ENCODE measurements at regions not wholly inside any gene's neighbourhood (a gene's known extent, or its start where the extent isn't known, plus 50 kb on each side); places are given as distances from the start of the nearest gene placed in this dataset.

DNA sequence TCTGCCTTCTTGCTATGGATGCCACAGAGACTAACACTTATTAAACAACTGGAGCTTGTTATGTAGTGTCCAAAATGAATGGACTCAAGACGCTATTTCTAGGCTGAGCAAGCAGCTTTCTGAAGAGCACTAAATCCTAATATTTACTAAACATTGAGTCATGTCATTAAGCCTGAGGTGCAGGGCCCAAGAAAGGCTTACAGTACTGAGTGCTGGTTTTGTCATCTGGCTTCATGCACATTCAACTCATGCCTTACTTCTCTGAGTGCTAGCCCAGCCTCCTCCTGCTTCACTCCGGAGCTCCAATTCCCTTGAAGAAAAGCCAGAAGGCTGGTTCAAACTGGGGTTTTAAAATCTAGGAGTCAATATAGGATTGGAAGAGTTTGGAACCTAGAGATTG is 363.3 kb upstream of the CDH5 start:
- no peaks in the 10 kb centered on the region for H3K9me3 ChIP-seq (ENCODE audit: control insufficient read depth in 2 of 2, insufficient read depth in 1 of 2, low read length in 1 of 2)
- no peak for DNase-seq (ENCODE audit: low read depth in 6 of 9, low spot score in 9 of 9)
- H3K4me1 ChIP-seq (ENCODE audit: control insufficient read depth in 2 of 2, insufficient read depth in 2 of 2, low read length in 2 of 2) = no peaks in the 10 kb centered on the region
- H3K36me3 ChIP-seq (ENCODE audit: control insufficient read depth in 2 of 2, insufficient read depth in 2 of 2, low read length in 1 of 2) = no peaks in the 10 kb centered on the region
- H3K27ac ChIP-seq (ENCODE audit: low read depth in 1 of 2, low read length in 1 of 2) = no peak overlapping the region
- no peaks in the 10 kb centered on the region for H3K27me3 ChIP-seq (ENCODE audit: control insufficient read depth in 2 of 2, insufficient read depth in 1 of 2, low read length in 1 of 2)
- 94% methylated on average over 2 of the region's 2 CpGs for WGBS
- H3K4me3 ChIP-seq (ENCODE audit: low read length in 2 of 2) = no peak overlapping the region

DNA sequence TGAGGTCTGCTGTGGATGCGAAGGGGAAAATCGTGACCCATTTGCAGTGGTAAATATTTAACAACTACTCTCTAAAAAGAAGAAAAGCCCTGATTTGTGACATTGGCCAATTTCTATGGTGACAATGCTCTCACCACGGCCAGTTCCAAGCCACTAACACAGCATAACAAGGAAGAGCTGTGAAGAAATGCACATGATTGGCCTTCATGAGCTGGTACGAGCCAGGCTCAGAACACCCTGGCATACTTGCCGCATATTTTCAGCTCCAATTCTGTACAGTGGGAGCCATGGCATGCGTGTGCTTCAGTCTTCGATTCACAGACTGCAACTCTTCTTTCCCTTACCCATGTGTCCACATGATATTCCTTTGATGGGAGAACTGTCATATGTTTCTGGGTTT is 363.9 kb upstream of the CDH5 start:
- WGBS = 87% methylated on average over 7 of the region's 7 CpGs
- H3K4me1 ChIP-seq (ENCODE audit: control insufficient read depth in 2 of 2, insufficient read depth in 2 of 2, low read length in 2 of 2) = no peaks in the 10 kb centered on the region
- H3K36me3 ChIP-seq (ENCODE audit: control insufficient read depth in 2 of 2, insufficient read depth in 2 of 2, low read length in 1 of 2) = no peaks in the 10 kb centered on the region
- no peaks in the 10 kb centered on the region for H3K27me3 ChIP-seq (ENCODE audit: control insufficient read depth in 2 of 2, insufficient read depth in 1 of 2, low read length in 1 of 2)
- no peak for DNase-seq (ENCODE audit: low read depth in 6 of 9, low spot score in 9 of 9)
- H3K9me3 ChIP-seq (ENCODE audit: control insufficient read depth in 2 of 2, insufficient read depth in 1 of 2, low read length in 1 of 2) = no peaks in the 10 kb centered on the region
- no peak overlapping the region for H3K27ac ChIP-seq (ENCODE audit: low read depth in 1 of 2, low read length in 1 of 2)
- H3K4me3 ChIP-seq (ENCODE audit: low read length in 2 of 2) = no peak overlapping the region

DNA sequence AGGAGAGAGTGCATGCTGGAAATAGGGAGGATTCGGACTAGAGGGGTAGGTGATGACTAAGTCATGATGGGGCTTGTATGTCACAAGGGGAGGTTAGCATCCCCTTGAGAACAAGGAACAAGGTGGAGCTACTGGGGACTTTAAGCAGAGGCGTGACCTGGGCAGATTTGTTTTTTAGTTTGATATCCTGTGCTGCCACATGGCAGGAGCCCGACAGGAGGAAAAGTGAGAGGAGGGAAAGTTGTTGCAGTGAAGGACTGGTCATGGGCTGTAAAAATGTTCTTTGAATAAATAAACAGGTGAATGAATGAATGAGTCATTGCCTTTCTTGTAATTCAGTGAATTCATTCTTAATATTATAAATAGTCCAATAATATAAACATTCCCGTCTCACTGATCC is 365.1 kb upstream of the CDH5 start:
- Histone ChIP-seq H3K27ac (ENCODE audit: low read depth in 1 of 2, low read length in 1 of 2) (no peak overlapping the region), H3K9me3 (ENCODE audit: control insufficient read depth in 2 of 2, insufficient read depth in 1 of 2, low read length in 1 of 2) (no peaks in the 10 kb centered on the region), H3K36me3 (ENCODE audit: control insufficient read depth in 2 of 2, insufficient read depth in 2 of 2, low read length in 1 of 2) (no peaks in the 10 kb centered on the region), H3K4me3 (ENCODE audit: low read length in 2 of 2) (no peak overlapping the region), H3K27me3 (ENCODE audit: control insufficient read depth in 2 of 2, insufficient read depth in 1 of 2, low read length in 1 of 2) (no peaks in the 10 kb centered on the region), H3K4me1 (ENCODE audit: control insufficient read depth in 2 of 2, insufficient read depth in 2 of 2, low read length in 2 of 2) (no peaks in the 10 kb centered on the region)
- no peak for DNase-seq (ENCODE audit: low read depth in 6 of 9, low spot score in 9 of 9)
- whole genome bisulfite sequencing = 76% methylated on average over 4 of the region's 4 CpGs

DNA sequence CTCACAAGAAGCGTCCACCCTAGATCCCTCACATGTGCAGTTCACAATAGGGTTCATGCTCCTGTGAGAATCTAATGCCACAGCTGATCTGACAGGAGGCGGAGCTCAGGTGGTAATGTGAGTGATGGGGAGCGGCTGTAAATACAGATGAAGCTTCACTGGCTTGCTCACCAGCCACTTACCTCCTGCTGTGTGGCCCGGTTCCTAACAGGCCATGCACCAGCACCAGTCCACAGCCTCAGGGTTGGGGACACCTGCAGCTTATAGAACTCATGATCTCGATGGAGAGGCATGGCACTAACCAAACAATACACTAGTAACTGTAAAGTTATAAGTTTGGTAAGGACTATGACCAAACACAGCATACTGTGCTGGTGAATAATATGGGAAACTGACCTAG is 368.0 kb upstream of the CDH5 start:
- WGBS = 43% methylated on average over 5 of the region's 5 CpGs
- H3K27ac ChIP-seq (ENCODE audit: low read depth in 1 of 2, low read length in 1 of 2) = no peak overlapping the region
- no peaks in the 10 kb centered on the region for H3K9me3 ChIP-seq (ENCODE audit: control insufficient read depth in 2 of 2, insufficient read depth in 1 of 2, low read length in 1 of 2)
- no peak for DNase-seq (ENCODE audit: low read depth in 6 of 9, low spot score in 9 of 9)
- no peak overlapping the region for H3K4me3 ChIP-seq (ENCODE audit: low read length in 2 of 2)
- no peaks in the 10 kb centered on the region for H3K4me1 ChIP-seq (ENCODE audit: control insufficient read depth in 2 of 2, insufficient read depth in 2 of 2, low read length in 2 of 2)
- H3K27me3 ChIP-seq (ENCODE audit: control insufficient read depth in 2 of 2, insufficient read depth in 1 of 2, low read length in 1 of 2) = no peaks in the 10 kb centered on the region
- no peaks in the 10 kb centered on the region for H3K36me3 ChIP-seq (ENCODE audit: control insufficient read depth in 2 of 2, insufficient read depth in 2 of 2, low read length in 1 of 2)

DNA sequence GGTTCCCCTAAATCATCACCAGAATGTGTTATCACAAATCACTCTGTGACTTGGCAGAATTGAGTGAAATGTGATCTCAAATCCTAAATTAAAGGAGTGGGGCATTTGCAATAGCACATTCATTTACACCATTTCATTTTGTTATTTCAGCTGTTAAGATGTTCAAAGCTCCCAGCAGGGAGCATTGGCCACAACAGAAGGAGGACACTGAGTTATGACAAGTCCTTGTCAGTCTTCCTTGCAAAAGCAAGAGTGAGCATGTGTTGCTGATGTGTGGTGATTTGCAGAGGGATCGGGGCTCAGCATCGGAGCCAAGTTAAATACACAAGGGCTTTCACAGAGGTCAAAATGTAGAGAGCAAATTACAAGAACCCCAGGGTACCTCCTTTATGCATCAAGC is 372.2 kb upstream of the CDH5 start:
- peak in 1 of 9 donors; percentile 1 for DNase-seq (ENCODE audit: low read depth in 6 of 9, low spot score in 9 of 9)
- Histone ChIP-seq H3K27ac (ENCODE audit: low read depth in 1 of 2, low read length in 1 of 2) (no peak overlapping the region), H3K27me3 (ENCODE audit: control insufficient read depth in 2 of 2, insufficient read depth in 1 of 2, low read length in 1 of 2) (no peaks in the 10 kb centered on the region), H3K9me3 (ENCODE audit: control insufficient read depth in 2 of 2, insufficient read depth in 1 of 2, low read length in 1 of 2) (no peaks in the 10 kb centered on the region), H3K4me1 (ENCODE audit: control insufficient read depth in 2 of 2, insufficient read depth in 2 of 2, low read length in 2 of 2) (no peaks in the 10 kb centered on the region), H3K36me3 (ENCODE audit: control insufficient read depth in 2 of 2, insufficient read depth in 2 of 2, low read length in 1 of 2) (no peaks in the 10 kb centered on the region), H3K4me3 (ENCODE audit: low read length in 2 of 2) (no peak overlapping the region)
- 90% methylated on average over 2 of the region's 2 CpGs for WGBS

DNA sequence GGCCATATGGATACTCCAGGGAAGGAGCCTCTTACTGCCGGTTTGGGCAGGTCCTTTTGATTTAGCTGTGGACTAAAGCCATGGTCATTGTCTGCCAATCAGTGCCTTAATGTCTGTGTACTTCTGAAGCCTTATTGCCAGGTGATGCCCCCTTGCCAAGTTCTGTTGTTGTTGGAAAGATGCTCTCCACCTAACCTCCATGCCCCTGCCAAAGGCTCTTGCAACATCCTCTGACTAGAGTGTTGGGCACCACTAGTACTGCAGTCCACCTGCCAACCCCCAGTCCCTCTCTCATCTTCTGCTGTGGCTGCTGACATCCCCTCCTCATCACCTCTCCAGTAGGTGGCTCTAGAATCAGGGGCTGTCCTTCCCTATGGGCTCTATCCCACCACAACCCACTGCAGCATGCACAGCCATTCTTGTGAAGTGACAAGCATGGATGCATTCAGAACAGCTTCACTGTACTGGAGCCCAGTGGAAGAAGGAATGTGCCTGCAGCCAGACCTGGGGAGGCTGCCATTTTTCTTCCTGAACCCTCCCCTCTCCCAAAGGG is 375.3 kb upstream of the CDH5 start:
- H3K4me1 ChIP-seq (ENCODE audit: control insufficient read depth in 2 of 2, insufficient read depth in 2 of 2, low read length in 2 of 2) = no peaks in the 10 kb centered on the region
- H3K4me3 ChIP-seq (ENCODE audit: low read length in 2 of 2) = no peak overlapping the region
- WGBS = 79% methylated on average over 1 of the region's 1 CpG
- H3K36me3 ChIP-seq (ENCODE audit: control insufficient read depth in 2 of 2, insufficient read depth in 2 of 2, low read length in 1 of 2) = no peaks in the 10 kb centered on the region
- no peaks in the 10 kb centered on the region for H3K27me3 ChIP-seq (ENCODE audit: control insufficient read depth in 2 of 2, insufficient read depth in 1 of 2, low read length in 1 of 2)
- no peak overlapping the region for H3K27ac ChIP-seq (ENCODE audit: low read depth in 1 of 2, low read length in 1 of 2)
- no peak for DNase-seq (ENCODE audit: low read depth in 6 of 9, low spot score in 9 of 9)
- H3K9me3 ChIP-seq (ENCODE audit: control insufficient read depth in 2 of 2, insufficient read depth in 1 of 2, low read length in 1 of 2) = no peaks in the 10 kb centered on the region

DNA sequence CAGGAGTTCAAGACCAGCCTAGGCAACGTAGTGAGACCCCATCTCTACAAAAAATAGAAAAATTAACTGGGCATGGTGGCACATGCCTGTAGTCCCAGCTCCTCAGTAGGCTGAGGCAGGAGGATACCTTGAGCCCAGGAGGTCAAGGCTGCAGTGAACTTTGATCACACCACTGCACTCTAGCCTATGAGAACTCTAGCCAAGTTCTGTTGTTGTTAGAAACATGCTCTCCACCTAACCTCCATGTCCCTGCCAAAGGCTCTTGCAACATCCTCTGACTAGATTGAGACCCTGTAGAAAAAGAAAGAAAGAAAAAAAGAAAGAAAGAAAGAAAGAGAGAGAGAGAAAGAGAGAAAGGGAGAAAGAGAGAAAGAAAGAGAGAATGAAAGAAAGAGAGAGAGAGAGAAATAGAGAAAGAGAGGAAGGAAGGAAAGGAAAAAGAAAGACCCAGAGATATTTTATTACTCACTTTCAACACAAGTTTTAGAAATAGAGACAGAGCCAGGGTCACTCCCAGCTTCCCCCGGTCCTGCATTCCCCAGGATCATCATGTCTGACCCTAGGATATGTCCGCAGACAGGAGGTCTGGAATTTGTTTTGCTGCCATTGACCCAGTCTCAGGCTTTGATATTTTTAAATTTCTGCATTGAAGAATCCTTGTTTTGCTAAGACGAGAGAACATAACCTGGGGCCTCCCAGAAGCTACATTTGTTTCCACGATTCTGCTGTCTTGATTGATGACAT is 376.5 kb upstream of the CDH5 start:
- no peak for DNase-seq (ENCODE audit: low read depth in 6 of 9, low spot score in 9 of 9)
- 85% methylated on average over 5 of the region's 5 CpGs for WGBS
- no peaks in the 10 kb centered on the region for H3K4me1 ChIP-seq (ENCODE audit: control insufficient read depth in 2 of 2, insufficient read depth in 2 of 2, low read length in 2 of 2)

DNA sequence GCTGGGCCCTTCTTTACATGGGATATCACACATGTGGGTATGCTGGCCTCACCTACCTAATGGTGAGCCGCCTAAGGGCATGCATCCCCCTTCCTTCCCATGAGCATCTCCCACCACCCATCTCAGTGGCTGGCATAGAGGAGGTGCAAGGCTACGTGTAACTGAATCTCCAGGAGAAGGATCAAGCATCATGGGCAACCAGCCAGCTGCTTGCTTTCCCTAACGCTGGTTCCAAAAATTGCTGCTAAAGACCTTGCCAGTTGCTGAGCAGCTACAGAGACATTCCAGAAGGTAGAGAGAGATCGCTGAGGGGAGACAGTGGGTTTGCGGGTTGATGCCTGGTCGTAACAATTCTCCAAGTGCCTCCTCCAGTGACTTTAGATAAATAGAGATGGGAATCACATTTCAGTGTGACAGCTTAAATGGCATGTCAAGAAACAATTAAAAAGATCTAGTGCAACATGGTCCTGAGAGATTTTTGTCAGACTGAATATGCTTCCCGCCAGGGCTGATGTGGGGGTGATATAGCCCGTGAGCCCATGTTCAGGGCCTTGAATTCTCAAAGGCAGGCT is 378.4 kb upstream of the CDH5 start:
- Histone ChIP-seq H3K4me1 (ENCODE audit: control insufficient read depth in 2 of 2, insufficient read depth in 2 of 2, low read length in 2 of 2) (no peaks in the 10 kb centered on the region), H3K27ac (ENCODE audit: low read depth in 1 of 2, low read length in 1 of 2) (no peak overlapping the region), H3K4me3 (ENCODE audit: low read length in 2 of 2) (no peak overlapping the region), H3K36me3 (ENCODE audit: control insufficient read depth in 2 of 2, insufficient read depth in 2 of 2, low read length in 1 of 2) (no peaks in the 10 kb centered on the region), H3K27me3 (ENCODE audit: control insufficient read depth in 2 of 2, insufficient read depth in 1 of 2, low read length in 1 of 2) (no peaks in the 10 kb centered on the region), H3K9me3 (ENCODE audit: control insufficient read depth in 2 of 2, insufficient read depth in 1 of 2, low read length in 1 of 2) (no peaks in the 10 kb centered on the region)
- no peak for DNase-seq (ENCODE audit: low read depth in 6 of 9, low spot score in 9 of 9)
- WGBS = 87% methylated on average over 8 of the region's 8 CpGs

More for the DNA sequence above, 376.5 kb upstream of the CDH5 start:
- Histone ChIP-seq H3K4me3 (ENCODE audit: low read length in 2 of 2) (no peak overlapping the region), H3K27ac (ENCODE audit: low read depth in 1 of 2, low read length in 1 of 2) (no peak overlapping the region), H3K27me3 (ENCODE audit: control insufficient read depth in 2 of 2, insufficient read depth in 1 of 2, low read length in 1 of 2) (no peaks in the 10 kb centered on the region), H3K36me3 (ENCODE audit: control insufficient read depth in 2 of 2, insufficient read depth in 2 of 2, low read length in 1 of 2) (no peaks in the 10 kb centered on the region), H3K9me3 (ENCODE audit: control insufficient read depth in 2 of 2, insufficient read depth in 1 of 2, low read length in 1 of 2) (no peaks in the 10 kb centered on the region)

DNA sequence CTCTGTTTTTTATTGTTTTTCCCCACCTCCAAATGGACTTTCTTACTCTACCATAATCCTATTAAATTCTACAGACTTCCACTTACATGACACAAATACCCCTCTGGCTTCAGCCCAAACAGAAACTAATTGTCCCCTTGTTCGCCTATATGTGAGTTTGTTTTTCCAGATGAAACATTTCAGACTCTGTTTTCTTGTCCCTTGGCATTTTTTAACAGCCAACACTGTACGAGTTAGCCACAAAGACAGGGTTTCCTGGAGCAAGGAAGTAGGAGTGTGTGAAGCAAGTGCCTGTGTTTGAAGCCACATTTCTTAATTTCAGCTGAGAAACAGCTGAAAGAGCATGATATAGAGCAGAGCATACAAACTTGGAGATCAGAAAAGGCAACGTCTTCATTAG is 382.2 kb upstream of the CDH5 start:
- H3K4me3 ChIP-seq (ENCODE audit: low read length in 2 of 2) = no peak overlapping the region
- H3K27me3 ChIP-seq (ENCODE audit: control insufficient read depth in 2 of 2, insufficient read depth in 1 of 2, low read length in 1 of 2) = no peaks in the 10 kb centered on the region
- no peak for DNase-seq (ENCODE audit: low read depth in 6 of 9, low spot score in 9 of 9)
- H3K36me3 ChIP-seq (ENCODE audit: control insufficient read depth in 2 of 2, insufficient read depth in 2 of 2, low read length in 1 of 2) = no peaks in the 10 kb centered on the region
- 26% methylated on average over 3 of the region's 3 CpGs for WGBS
- H3K27ac ChIP-seq (ENCODE audit: low read depth in 1 of 2, low read length in 1 of 2) = no peak overlapping the region
- H3K4me1 ChIP-seq (ENCODE audit: control insufficient read depth in 2 of 2, insufficient read depth in 2 of 2, low read length in 2 of 2) = no peaks in the 10 kb centered on the region
- H3K9me3 ChIP-seq (ENCODE audit: control insufficient read depth in 2 of 2, insufficient read depth in 1 of 2, low read length in 1 of 2) = no peaks in the 10 kb centered on the region
